ENCODE measurements at regions not wholly inside any gene's neighbourhood (a gene's known extent, or its start where the extent isn't known, plus 50 kb on each side); places are given as distances from the start of the nearest gene placed in this dataset.

- H3K4me3 ChIP-seq (ENCODE audit: low read depth, low read length), result no peak overlapping the region
- H3K9ac ChIP-seq (ENCODE audit: low read depth, low read length), result no peak overlapping the region
- H3K36me3 ChIP-seq (ENCODE audit: control insufficient read depth, insufficient read depth, low read length), result no peaks in the 10 kb centered on the region
- no peaks in the 10 kb centered on the region for H3K27me3 ChIP-seq (ENCODE audit: control insufficient read depth, insufficient read depth, low read length)
- no peaks in the 10 kb centered on the region for H3K4me1 ChIP-seq (ENCODE audit: control insufficient read depth, insufficient read depth, low read length)
- H3K9me3 ChIP-seq (ENCODE audit: control insufficient read depth, insufficient read depth, low read length), result no peaks in the 10 kb centered on the region
These were observed 434.8 kb upstream of the NPVF start for GRCh38 chr7:25662841-25663800.

GRCh38 chr7:25663877-25664276 is 435.6 kb upstream of the NPVF start:
- Histone ChIP-seq H3K36me3 (ENCODE audit: control insufficient read depth, insufficient read depth, low read length) (no peaks in the 10 kb centered on the region), H3K4me3 (ENCODE audit: low read depth, low read length) (no peak overlapping the region), H3K9me3 (ENCODE audit: control insufficient read depth, insufficient read depth, low read length) (no peaks in the 10 kb centered on the region), H3K9ac (ENCODE audit: low read depth, low read length) (no peak overlapping the region), H3K4me1 (ENCODE audit: control insufficient read depth, insufficient read depth, low read length) (no peaks in the 10 kb centered on the region), H3K27me3 (ENCODE audit: control insufficient read depth, insufficient read depth, low read length) (no peaks in the 10 kb centered on the region)

- H3K27me3 ChIP-seq (ENCODE audit: control insufficient read depth, insufficient read depth, low read length), result no peaks in the 10 kb centered on the region
- H3K9me3 ChIP-seq (ENCODE audit: control insufficient read depth, insufficient read depth, low read length), result no peaks in the 10 kb centered on the region
- H3K36me3 ChIP-seq (ENCODE audit: control insufficient read depth, insufficient read depth, low read length), result no peaks in the 10 kb centered on the region
- H3K9ac ChIP-seq (ENCODE audit: low read depth, low read length), result no peak overlapping the region
- H3K4me3 ChIP-seq (ENCODE audit: low read depth, low read length), result no peak overlapping the region
- H3K4me1 ChIP-seq (ENCODE audit: control insufficient read depth, insufficient read depth, low read length), result no peaks in the 10 kb centered on the region
These were observed 436.3 kb upstream of the NPVF start for GRCh38 chr7:25664593-25664992.

- no peak overlapping the region for H3K4me3 ChIP-seq (ENCODE audit: low read depth, low read length)
- no peaks in the 10 kb centered on the region for H3K27me3 ChIP-seq (ENCODE audit: control insufficient read depth, insufficient read depth, low read length)
- H3K36me3 ChIP-seq (ENCODE audit: control insufficient read depth, insufficient read depth, low read length), result no peaks in the 10 kb centered on the region
- no peaks in the 10 kb centered on the region for H3K4me1 ChIP-seq (ENCODE audit: control insufficient read depth, insufficient read depth, low read length)
- no peaks in the 10 kb centered on the region for H3K9me3 ChIP-seq (ENCODE audit: control insufficient read depth, insufficient read depth, low read length)
- H3K9ac ChIP-seq (ENCODE audit: low read depth, low read length), result no peak overlapping the region
These were observed 437.1 kb upstream of the NPVF start for GRCh38 chr7:25665374-25665773.

GRCh38 chr7:25665903-25666670 is 437.8 kb upstream of the NPVF start:
- no peak overlapping the region for H3K9ac ChIP-seq (ENCODE audit: low read depth, low read length)
- no peaks in the 10 kb centered on the region for H3K36me3 ChIP-seq (ENCODE audit: control insufficient read depth, insufficient read depth, low read length)
- no peaks in the 10 kb centered on the region for H3K9me3 ChIP-seq (ENCODE audit: control insufficient read depth, insufficient read depth, low read length)
- no peaks in the 10 kb centered on the region for H3K4me1 ChIP-seq (ENCODE audit: control insufficient read depth, insufficient read depth, low read length)
- no peaks in the 10 kb centered on the region for H3K27me3 ChIP-seq (ENCODE audit: control insufficient read depth, insufficient read depth, low read length)
- H3K4me3 ChIP-seq (ENCODE audit: low read depth, low read length), result no peak overlapping the region

- H3K4me1 ChIP-seq (ENCODE audit: control insufficient read depth, insufficient read depth, low read length), result no peaks in the 10 kb centered on the region
- no peaks in the 10 kb centered on the region for H3K36me3 ChIP-seq (ENCODE audit: control insufficient read depth, insufficient read depth, low read length)
- H3K4me3 ChIP-seq (ENCODE audit: low read depth, low read length), result no peak overlapping the region
- H3K27me3 ChIP-seq (ENCODE audit: control insufficient read depth, insufficient read depth, low read length), result no peaks in the 10 kb centered on the region
- H3K9ac ChIP-seq (ENCODE audit: low read depth, low read length), result no peak overlapping the region
- H3K9me3 ChIP-seq (ENCODE audit: control insufficient read depth, insufficient read depth, low read length), result no peaks in the 10 kb centered on the region
These were observed 438.4 kb upstream of the NPVF start for GRCh38 chr7:25666671-25667060.

- H3K27me3 ChIP-seq (ENCODE audit: control insufficient read depth, insufficient read depth, low read length), result no peaks in the 10 kb centered on the region
- H3K4me3 ChIP-seq (ENCODE audit: low read depth, low read length), result no peak overlapping the region
- no peaks in the 10 kb centered on the region for H3K36me3 ChIP-seq (ENCODE audit: control insufficient read depth, insufficient read depth, low read length)
- H3K9ac ChIP-seq (ENCODE audit: low read depth, low read length), result no peak overlapping the region
- peaks cover 3% of the 10 kb centered on the region for H3K4me1 ChIP-seq (ENCODE audit: control insufficient read depth, insufficient read depth, low read length)
- no peaks in the 10 kb centered on the region for H3K9me3 ChIP-seq (ENCODE audit: control insufficient read depth, insufficient read depth, low read length)
These were observed 441.0 kb upstream of the NPVF start for GRCh38 chr7:25669281-25669781.

- H3K9me3 ChIP-seq (ENCODE audit: control insufficient read depth, insufficient read depth, low read length), result no peaks in the 10 kb centered on the region
- no peak overlapping the region for H3K9ac ChIP-seq (ENCODE audit: low read depth, low read length)
- no peaks in the 10 kb centered on the region for H3K36me3 ChIP-seq (ENCODE audit: control insufficient read depth, insufficient read depth, low read length)
- H3K4me3 ChIP-seq (ENCODE audit: low read depth, low read length), result no peak overlapping the region
- peaks cover 3% of the 10 kb centered on the region for H3K4me1 ChIP-seq (ENCODE audit: control insufficient read depth, insufficient read depth, low read length)
- H3K27me3 ChIP-seq (ENCODE audit: control insufficient read depth, insufficient read depth, low read length), result no peaks in the 10 kb centered on the region
These were observed 441.9 kb upstream of the NPVF start for GRCh38 chr7:25669961-25670841.

GRCh38 chr7:25671111-25671510 is 442.8 kb upstream of the NPVF start:
- no peaks in the 10 kb centered on the region for H3K9me3 ChIP-seq (ENCODE audit: control insufficient read depth, insufficient read depth, low read length)
- H3K4me1 ChIP-seq (ENCODE audit: control insufficient read depth, insufficient read depth, low read length), result peaks cover 3% of the 10 kb centered on the region
- no peaks in the 10 kb centered on the region for H3K27me3 ChIP-seq (ENCODE audit: control insufficient read depth, insufficient read depth, low read length)
- no peaks in the 10 kb centered on the region for H3K36me3 ChIP-seq (ENCODE audit: control insufficient read depth, insufficient read depth, low read length)
- H3K4me3 ChIP-seq (ENCODE audit: low read depth, low read length), result no peak overlapping the region
- no peak overlapping the region for H3K9ac ChIP-seq (ENCODE audit: low read depth, low read length)

- no peak overlapping the region for H3K9ac ChIP-seq (ENCODE audit: low read depth, low read length)
- no peaks in the 10 kb centered on the region for H3K27me3 ChIP-seq (ENCODE audit: control insufficient read depth, insufficient read depth, low read length)
- H3K4me1 ChIP-seq (ENCODE audit: control insufficient read depth, insufficient read depth, low read length), result peaks cover 3% of the 10 kb centered on the region
- H3K36me3 ChIP-seq (ENCODE audit: control insufficient read depth, insufficient read depth, low read length), result no peaks in the 10 kb centered on the region
- H3K9me3 ChIP-seq (ENCODE audit: control insufficient read depth, insufficient read depth, low read length), result no peaks in the 10 kb centered on the region
- H3K4me3 ChIP-seq (ENCODE audit: low read depth, low read length), result no peak overlapping the region
These were observed 444.2 kb upstream of the NPVF start for GRCh38 chr7:25672496-25672895.

- Histone ChIP-seq H3K4me1 (ENCODE audit: control insufficient read depth, insufficient read depth, low read length) (peaks cover 3% of the 10 kb centered on the region), H3K9me3 (ENCODE audit: control insufficient read depth, insufficient read depth, low read length) (no peaks in the 10 kb centered on the region)
These were observed 447.6 kb upstream of the NPVF start for GRCh38 chr7:25675789-25676474.

More at GRCh38 chr7:25675789-25676474, 447.6 kb upstream of the NPVF start:
- Histone ChIP-seq H3K4me3 (ENCODE audit: low read depth, low read length) (no peak overlapping the region), H3K36me3 (ENCODE audit: control insufficient read depth, insufficient read depth, low read length) (no peaks in the 10 kb centered on the region), H3K27me3 (ENCODE audit: control insufficient read depth, insufficient read depth, low read length) (no peaks in the 10 kb centered on the region), H3K9ac (ENCODE audit: low read depth, low read length) (no peak overlapping the region)

All from iPS-15b (cell line).